ENCODE measurements at regions not wholly inside any gene's neighbourhood (a gene's known extent, or its start where the extent isn't known, plus 50 kb on each side); places are given as distances from the start of the nearest gene placed in this dataset.
"Not testable (repeated sequence)": the region's sequence is repeated elsewhere in the genome, so short reads cannot be mapped to it uniquely, and the experiment has no call there.

- not testable (repeated sequence) for TF ChIP-seq CTCF (conservative IDR thresholded peaks at IDR 0.05; ENCODE audit: low read depth, low read length); EZH2 (IDR thresholded peaks at IDR 0.05; ENCODE audit: borderline replicate concordance, low read depth, low read length, poor library complexity, severe bottlenecking)
Observed at GRCh38 chr21:6459761-6460160, 4061.6 kb upstream of the TPTE start.
